WI38 (cell line): ENCODE measurements at regions not wholly inside any gene's neighbourhood (a gene's known extent, or its start where the extent isn't known, plus 50 kb on each side); places are given as distances from the start of the nearest gene placed in this dataset.

ENCODE experiments used
- H3K4me3 ChIP-seq: 2 replicates; pipeline ENCODE4 v1.5.1; 2011; ENCODE audit warnings: low read depth, mild to moderate bottlenecking, control low read depth, low read length
- TF ChIP-seq, protein P1 (sequence below): IDR thresholded peaks from 2 replicates; pipeline ENCODE4 v1.5.1; 2012; ENCODE audit warnings: low read depth, mild to moderate bottlenecking, control low read depth, low read length

DNA sequence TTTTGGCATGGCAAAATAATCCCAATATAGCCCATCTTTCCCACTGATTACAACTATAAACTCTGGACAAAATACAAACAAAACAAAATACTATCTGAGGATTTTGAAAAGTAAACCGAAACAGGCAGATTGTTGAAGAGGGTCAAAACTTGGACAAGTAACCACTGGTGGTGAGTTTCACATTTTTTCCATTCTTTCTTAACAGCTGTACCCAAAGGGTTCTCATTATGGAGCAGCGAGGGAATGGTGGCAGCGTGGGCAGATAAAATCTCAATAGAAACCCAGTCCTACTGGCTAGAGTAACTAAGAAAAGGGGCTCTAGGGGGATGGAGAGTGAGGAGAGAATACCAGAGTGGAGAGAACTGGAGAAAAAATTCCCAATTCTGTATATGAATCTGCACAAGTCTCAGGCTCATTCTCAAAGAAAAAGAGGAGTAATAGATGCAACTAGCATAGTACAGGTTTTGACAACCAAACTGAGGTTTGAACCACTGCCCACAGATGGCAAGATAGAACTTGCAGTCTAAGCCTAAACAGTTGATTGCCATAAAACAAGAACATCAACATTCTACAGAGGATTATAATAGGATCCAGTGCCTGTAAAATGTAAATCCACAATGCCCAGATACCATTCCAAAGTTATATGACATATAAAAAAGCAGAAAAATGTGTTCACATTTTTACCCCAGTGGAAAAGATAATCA is 284.5 kb downstream of the KCNRG start:
- H3K4me3 ChIP-seq: no peak overlapping the region
- TF ChIP-seq, protein P1, sequence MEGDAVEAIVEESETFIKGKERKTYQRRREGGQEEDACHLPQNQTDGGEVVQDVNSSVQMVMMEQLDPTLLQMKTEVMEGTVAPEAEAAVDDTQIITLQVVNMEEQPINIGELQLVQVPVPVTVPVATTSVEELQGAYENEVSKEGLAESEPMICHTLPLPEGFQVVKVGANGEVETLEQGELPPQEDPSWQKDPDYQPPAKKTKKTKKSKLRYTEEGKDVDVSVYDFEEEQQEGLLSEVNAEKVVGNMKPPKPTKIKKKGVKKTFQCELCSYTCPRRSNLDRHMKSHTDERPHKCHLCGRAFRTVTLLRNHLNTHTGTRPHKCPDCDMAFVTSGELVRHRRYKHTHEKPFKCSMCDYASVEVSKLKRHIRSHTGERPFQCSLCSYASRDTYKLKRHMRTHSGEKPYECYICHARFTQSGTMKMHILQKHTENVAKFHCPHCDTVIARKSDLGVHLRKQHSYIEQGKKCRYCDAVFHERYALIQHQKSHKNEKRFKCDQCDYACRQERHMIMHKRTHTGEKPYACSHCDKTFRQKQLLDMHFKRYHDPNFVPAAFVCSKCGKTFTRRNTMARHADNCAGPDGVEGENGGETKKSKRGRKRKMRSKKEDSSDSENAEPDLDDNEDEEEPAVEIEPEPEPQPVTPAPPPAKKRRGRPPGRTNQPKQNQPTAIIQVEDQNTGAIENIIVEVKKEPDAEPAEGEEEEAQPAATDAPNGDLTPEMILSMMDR: no peak

DNA sequence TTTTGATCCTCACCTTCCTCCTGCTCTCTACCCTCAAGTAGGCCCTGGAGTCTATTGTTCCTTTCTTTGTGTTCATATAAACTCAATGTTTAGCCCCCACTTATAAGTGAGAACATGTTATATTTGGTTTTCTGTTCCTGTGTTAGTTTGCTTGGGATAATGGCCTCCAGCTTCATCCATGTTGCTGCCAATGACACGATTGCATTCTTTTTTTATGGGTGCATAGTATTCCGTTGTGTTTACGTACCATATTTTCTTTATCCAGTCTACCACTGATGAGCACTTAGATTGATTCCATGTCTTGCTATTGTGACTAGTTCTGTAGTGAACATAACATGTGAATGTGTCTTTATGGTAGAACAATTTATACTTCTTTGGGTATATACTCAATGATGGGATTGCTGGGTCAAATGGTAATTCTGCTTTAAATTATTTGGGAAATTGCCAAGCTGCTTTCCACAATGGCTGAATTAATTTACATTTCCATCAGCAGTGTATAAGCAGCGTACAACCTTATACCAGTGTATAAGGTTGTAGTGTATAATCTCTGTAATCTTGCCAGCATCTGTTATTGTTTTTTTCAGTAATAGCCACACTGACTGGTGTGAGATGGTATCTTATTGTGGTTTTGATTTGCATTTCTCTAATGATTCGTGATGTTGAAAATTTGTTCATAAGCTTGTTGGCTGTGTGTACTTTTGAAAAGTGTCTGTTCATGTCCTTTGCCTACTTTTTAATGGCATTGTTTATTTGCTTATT is 288.9 kb downstream of the KCNRG start:
- TF ChIP-seq, protein P1: no peak
- H3K4me3 ChIP-seq: no peak overlapping the region

DNA sequence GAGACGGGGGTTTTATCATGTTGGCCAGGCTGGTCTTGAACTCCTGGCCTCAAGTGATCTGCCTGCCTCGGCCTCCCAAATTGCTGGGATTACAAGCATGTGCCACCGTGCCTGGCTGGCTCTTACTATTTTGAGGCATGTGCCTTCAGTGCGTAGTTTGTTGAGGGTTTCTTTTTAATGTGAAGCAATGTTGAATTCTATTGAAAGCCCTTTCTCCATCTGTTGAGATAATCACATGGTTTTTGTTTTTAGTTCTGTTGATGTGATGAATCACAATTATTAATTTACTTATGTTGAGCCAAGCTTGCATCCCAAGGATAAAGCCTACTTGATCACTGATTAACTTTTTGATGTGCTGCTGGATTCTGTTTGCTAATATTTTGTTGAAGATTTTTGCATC is 290.9 kb downstream of the KCNRG start:
- TF ChIP-seq, protein P1: no peak
- no peak overlapping the region for H3K4me3 ChIP-seq

DNA sequence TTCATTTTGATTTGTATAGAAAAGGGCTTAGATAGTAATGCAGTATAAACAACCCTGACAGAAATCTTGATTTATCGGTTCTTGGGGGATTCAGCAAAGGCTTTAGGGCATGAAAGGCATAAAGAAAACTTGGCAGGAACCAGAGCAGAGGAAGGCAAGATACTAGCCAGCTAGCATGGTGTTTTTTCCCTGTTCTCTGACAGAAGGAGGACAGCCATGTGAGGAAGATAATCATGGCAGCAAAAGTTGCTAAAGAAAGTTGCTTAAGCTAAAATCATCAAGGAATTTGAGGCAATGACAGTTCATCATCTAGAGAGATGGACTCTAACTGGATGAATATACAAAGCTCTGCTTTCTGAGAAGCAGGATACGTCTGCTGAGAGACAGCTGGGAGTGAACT is 294.1 kb downstream of the KCNRG start:
- TF ChIP-seq, protein P1: no peak
- no peak overlapping the region for H3K4me3 ChIP-seq

DNA sequence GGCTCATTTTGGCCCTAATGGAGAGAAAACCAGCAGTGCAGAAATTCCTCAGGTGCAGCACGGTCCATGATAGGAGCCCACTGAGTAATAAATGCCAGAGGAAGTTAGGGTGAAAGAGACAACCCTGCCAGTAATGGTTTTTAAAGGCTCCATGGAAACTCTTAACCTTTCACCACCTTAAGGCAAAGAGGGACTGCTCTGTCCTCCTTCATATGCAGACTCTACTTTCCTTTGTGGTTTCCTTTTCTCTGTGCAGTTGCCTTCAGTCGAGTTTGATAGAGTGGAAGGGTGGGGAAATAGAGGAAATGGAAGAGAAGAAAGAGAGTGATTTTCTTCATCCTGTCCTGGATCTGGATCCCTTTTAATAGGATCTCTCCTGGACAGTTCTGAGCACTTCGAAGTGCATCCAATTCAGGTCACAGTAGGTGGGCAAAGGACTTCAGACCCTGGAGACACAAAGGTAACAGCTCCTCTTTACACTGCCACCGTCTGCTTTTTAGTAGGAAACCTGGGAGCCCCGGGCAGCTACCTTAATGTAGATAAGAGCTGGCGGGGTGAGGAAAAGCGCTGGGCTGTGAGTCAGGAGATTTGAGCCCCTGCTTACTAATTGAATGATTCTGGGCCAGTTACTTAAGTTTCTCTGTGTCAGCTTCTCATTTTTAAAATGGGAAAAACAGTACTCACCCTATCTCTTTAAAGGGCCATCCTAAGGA is 294.8 kb downstream of the KCNRG start:
- TF ChIP-seq, protein P1: no peak
- no peak overlapping the region for H3K4me3 ChIP-seq

DNA sequence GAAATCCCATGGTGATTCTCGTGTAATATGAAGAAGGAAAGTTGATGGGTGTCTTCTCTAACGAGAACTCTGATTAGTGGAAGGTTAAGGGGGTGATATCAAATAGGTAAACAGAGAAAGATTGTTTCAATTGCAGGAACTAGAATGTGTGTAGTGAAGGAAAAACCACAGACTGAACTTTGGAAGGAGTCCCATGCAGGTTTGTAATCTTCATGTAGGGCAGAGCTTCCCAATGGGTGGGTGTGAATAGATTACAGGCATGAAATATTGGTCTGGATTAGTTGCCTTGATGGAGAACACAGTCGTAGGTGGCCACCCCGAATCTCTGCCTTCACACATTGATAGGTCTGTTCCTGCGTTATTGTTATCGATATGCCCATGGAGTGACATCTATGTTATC is 295.5 kb downstream of the KCNRG start:
- TF ChIP-seq, protein P1: no peak
- H3K4me3 ChIP-seq: no peak overlapping the region

DNA sequence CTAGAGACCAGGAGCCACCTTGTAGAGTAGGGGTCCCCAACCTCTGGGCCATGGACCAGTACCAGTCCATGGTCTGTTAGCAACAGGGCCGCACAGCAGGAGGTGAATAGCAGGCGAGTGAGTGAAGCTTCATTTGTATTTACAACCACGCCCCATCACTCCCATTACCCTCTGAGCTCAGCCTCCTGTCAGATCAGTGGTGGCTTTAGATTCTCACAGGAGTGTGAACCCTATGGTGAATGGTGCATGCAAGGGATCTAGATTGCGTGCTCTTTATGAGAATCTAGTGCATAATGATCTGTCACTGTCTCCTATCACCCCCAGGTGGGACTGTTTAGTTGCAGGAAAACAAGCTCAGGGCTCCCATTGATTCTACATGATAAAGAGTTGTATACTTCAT is 303.6 kb downstream of the KCNRG start:
- TF ChIP-seq, protein P1: no peak

More for the DNA sequence above, 303.6 kb downstream of the KCNRG start:
- no peak overlapping the region for H3K4me3 ChIP-seq
